Endothelial cell of umbilical vein (primary cell): ENCODE measurements at regions not wholly inside any gene's neighbourhood (a gene's known extent, or its start where the extent isn't known, plus 50 kb on each side); places are given as distances from the start of the nearest gene placed in this dataset.
"Not testable (repeated sequence)": the region's sequence is repeated elsewhere in the genome, so short reads cannot be mapped to it uniquely, and the experiment has no call there.

ENCODE experiments used
- CTCF ChIP-seq, 2 donors: IDR thresholded peaks; 1 replicate in 1 of 2; 2 replicates in 1 of 2; pipeline ENCODE4 v1.5.1; 2011; ENCODE audit warnings: low read length in 2 of 2, mild to moderate bottlenecking in 2 of 2, moderate library complexity in 2 of 2, control low read depth in 1 of 2, inconsistent platforms in 1 of 2, low read depth in 1 of 2; ENCODE audit not compliant: insufficient read depth in 1 of 2; ENCODE audit errors: extremely low read depth in 1 of 2
- EZH2 ChIP-seq: IDR thresholded peaks from 2 replicates; pipeline ENCODE4 v1.6.1; 2012; ENCODE audit warnings: borderline replicate concordance, low read depth, mild to moderate bottlenecking, moderate library complexity, low read length, inconsistent platforms; ENCODE audit not compliant: severe bottlenecking
- POLR2A ChIP-seq: IDR thresholded peaks from 2 replicates; pipeline ENCODE4 v1.6.1; 2012; ENCODE audit warnings: low read depth, mild to moderate bottlenecking, control low read depth, low read length
- POLR2AphosphoS5 ChIP-seq: IDR thresholded peaks from 2 replicates; pipeline ENCODE4 v1.6.1; 2012; ENCODE audit warnings: low read depth, mild to moderate bottlenecking, control low read depth, low read length, moderate library complexity; ENCODE audit not compliant: insufficient read depth

- TF ChIP-seq CTCF (IDR thresholded peaks at IDR 0.05; ENCODE audit: extremely low read depth in 1 of 2, insufficient read depth in 1 of 2, low read depth in 1 of 2, low read length in 2 of 2); POLR2AphosphoS5; POLR2A; EZH2: not testable (repeated sequence)
These were observed 62.4 kb upstream of the GBA3 start for GRCh38 chr4:22630161-22630975.
